ENCODE measurements at regions not wholly inside any gene's neighbourhood (a gene's known extent, or its start where the extent isn't known, plus 50 kb on each side); places are given as distances from the start of the nearest gene placed in this dataset.

DNA sequence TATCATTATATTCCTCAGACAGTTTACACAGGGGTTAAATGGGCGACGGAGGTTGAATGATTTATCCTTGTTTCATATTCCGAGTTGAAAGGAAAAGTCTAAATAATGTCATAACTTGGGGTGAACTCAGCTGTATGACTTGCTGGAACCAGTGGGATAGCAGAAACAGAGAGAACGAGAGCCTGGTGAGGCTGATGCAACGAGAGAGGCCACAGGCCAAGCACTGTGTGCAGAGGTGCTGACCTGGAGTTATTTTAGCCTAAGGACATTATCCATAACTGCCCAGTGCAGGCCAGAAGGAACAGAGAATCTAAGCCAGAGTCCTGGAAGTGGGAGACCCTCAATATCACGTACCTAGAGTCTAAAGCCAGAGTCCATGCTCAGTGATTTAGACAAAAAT, 394.9 kb downstream of the MAFB start:
- TF ChIP-seq POLR2AphosphoS5 (IDR thresholded peaks at IDR 0.05) (no peak), POLR2A (IDR thresholded peaks at IDR 0.05) (no peak), EP300 (IDR thresholded peaks at IDR 0.05) (no peak)
- TF ChIP-seq, protein P1, sequence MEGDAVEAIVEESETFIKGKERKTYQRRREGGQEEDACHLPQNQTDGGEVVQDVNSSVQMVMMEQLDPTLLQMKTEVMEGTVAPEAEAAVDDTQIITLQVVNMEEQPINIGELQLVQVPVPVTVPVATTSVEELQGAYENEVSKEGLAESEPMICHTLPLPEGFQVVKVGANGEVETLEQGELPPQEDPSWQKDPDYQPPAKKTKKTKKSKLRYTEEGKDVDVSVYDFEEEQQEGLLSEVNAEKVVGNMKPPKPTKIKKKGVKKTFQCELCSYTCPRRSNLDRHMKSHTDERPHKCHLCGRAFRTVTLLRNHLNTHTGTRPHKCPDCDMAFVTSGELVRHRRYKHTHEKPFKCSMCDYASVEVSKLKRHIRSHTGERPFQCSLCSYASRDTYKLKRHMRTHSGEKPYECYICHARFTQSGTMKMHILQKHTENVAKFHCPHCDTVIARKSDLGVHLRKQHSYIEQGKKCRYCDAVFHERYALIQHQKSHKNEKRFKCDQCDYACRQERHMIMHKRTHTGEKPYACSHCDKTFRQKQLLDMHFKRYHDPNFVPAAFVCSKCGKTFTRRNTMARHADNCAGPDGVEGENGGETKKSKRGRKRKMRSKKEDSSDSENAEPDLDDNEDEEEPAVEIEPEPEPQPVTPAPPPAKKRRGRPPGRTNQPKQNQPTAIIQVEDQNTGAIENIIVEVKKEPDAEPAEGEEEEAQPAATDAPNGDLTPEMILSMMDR (IDR thresholded peaks at IDR 0.05), result no peak

All from sigmoid colon (tissue), 4 donors.